Fibroblast of pulmonary artery (primary cell): ENCODE measurements at regions not wholly inside any gene's neighbourhood (a gene's known extent, or its start where the extent isn't known, plus 50 kb on each side); places are given as distances from the start of the nearest gene placed in this dataset.

Source experiments
- DNase-seq: peaks from one replicate; pipeline ENCODE4 v3.0.0-alpha.2; 2010; ENCODE audit warnings: low read depth
- H3K4me3 ChIP-seq: replicated peaks from 2 replicates; pipeline ENCODE4 v1.5.1; 2011; ENCODE audit warnings: low read depth, mild to moderate bottlenecking, control low read depth, low read length, moderate library complexity
- TF ChIP-seq, protein P1 (sequence below): IDR thresholded peaks from 2 replicates; pipeline ENCODE4 v1.5.1; 2011; ENCODE audit warnings: mild to moderate bottlenecking, control low read depth, low read length, inconsistent platforms; ENCODE audit errors: missing control alignments

GRCh38 chr16:55204069-55204468 is 119.9 kb upstream of the IRX6 start:
- TF ChIP-seq, protein P1, sequence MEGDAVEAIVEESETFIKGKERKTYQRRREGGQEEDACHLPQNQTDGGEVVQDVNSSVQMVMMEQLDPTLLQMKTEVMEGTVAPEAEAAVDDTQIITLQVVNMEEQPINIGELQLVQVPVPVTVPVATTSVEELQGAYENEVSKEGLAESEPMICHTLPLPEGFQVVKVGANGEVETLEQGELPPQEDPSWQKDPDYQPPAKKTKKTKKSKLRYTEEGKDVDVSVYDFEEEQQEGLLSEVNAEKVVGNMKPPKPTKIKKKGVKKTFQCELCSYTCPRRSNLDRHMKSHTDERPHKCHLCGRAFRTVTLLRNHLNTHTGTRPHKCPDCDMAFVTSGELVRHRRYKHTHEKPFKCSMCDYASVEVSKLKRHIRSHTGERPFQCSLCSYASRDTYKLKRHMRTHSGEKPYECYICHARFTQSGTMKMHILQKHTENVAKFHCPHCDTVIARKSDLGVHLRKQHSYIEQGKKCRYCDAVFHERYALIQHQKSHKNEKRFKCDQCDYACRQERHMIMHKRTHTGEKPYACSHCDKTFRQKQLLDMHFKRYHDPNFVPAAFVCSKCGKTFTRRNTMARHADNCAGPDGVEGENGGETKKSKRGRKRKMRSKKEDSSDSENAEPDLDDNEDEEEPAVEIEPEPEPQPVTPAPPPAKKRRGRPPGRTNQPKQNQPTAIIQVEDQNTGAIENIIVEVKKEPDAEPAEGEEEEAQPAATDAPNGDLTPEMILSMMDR: no peak
- no peak overlapping the region for H3K4me3 ChIP-seq
- no peak for DNase-seq

GRCh38 chr16:55204923-55205322 is 119.1 kb upstream of the IRX6 start:
- no peak for DNase-seq
- no peak overlapping the region for H3K4me3 ChIP-seq
- TF ChIP-seq, protein P1: no peak

GRCh38 chr16:55207693-55208428 is 116.1 kb upstream of the IRX6 start:
- TF ChIP-seq, protein P1: no peak
- H3K4me3 ChIP-seq: no peak overlapping the region
- DNase-seq: no peak

DNA sequence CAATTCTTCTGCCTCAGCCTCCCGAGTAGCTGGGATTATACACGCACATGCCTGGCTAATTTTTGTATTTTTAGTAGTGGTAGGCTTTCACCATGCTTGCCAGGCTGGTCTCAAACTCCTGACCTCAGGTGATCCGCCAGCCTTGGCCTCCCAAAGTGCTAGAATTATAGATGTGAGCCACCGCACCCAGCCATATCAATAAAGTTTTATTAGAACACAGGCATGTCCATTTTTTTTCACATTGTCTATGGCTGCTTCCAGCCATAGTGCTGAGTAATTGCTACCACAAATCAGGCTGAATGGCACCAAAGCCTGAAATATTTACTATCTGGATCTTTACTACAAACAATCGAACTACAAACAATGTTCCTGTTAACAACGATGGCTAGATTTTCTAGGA is 114.4 kb upstream of the IRX6 start:
- DNase-seq: no peak
- TF ChIP-seq, protein P1: no peak
- H3K4me3 ChIP-seq: no peak overlapping the region

DNA sequence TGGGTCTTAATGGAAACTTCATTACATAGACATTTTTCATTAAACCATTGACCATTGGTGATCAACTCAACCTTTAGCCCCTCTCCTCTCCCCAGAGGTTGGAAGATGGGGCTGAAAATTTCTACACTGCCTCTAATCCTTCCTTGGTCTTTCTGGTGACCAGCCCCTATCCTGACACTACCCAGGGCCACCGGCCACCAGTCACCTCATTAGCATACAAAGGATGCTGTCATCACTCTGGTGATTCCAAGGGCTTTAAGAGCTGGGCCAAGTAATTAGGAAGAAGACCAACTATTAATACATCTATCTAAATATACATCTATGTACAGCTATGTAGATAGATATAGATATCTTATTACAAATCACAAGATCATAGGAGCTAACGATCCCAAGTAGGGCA is 111.2 kb upstream of the IRX6 start:
- no peak overlapping the region for H3K4me3 ChIP-seq
- no peak for DNase-seq
- TF ChIP-seq, protein P1: no peak

DNA sequence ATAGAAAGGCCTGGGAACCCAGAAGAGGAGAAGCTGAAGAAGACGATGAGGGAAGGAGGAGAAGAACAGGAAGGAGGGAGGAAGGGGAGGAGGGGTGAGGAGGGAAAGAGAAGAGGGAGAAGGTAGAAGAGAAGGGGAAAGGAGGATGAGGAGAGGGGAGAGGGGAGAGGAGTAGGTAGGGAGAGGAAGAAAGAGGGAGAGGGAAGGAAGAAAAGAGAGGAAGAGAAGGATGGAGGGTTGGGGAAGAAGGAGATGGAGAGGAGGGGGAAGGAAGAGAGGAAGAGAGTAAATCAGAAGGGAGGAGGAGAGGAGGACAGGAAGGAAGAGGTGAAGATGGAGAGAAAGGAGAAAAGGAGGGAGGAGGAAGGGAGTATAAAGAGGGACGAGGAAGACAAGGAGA is 109.6 kb upstream of the IRX6 start:
- no peak overlapping the region for H3K4me3 ChIP-seq
- DNase-seq: no peak
- TF ChIP-seq, protein P1: no peak

DNA sequence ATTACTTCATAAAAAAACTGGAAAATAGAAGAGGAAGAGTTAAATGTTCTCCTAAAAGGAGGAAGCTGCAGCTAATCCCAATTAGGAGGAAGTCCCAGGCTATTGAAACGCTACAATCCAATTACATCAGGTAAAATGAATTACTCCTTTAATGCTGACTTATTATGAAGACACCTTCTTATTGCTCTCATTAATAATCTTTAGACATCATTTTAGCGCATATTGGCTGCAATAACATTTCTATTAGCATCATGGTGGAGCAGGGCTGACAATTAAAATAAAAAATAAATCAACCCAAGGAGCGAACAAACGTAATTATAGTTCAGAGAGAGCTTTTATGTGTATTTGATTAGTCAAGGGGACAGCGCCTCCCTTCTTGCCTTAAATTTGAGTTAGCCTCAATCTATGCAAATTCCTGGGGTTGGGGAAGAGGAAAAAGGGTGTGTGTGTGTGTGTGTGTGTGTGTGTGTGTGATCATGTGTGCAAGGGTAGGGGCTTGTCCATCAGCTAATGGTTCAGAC is 109.0 kb upstream of the IRX6 start:
- TF ChIP-seq, protein P1: no peak
- no peak for DNase-seq
- no peak overlapping the region for H3K4me3 ChIP-seq
